ENCODE measurements at regions not wholly inside any gene's neighbourhood (a gene's known extent, or its start where the extent isn't known, plus 50 kb on each side); places are given as distances from the start of the nearest gene placed in this dataset.

DNA sequence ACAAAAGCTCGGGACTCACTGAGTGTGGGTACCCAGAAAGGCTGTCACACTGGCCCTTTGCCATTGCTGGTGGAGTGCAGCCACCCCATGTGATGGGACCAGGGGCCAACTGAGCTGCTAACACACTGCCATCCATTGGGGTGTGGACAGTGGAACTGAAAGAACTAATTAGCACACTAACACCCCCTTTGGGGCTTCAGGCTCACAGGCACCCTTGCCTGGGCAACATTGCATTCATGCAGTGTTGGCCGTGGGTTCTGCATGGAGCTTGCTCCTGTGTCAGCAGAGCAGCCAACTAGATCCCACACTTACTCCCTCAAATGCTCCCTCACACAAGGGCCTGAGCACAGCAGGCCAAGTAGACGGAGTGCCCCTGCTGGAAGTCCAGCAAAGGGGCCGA is 476.0 kb upstream of the ASIC2 start:
- Histone ChIP-seq H3K9ac (ENCODE audit: insufficient read depth, low read depth, low read length) (no peak overlapping the region), H3K4me3 (replicated peaks in 1 of 3; ENCODE audit: insufficient read depth in 1 of 3, low read depth in 2 of 3, low read length in 3 of 3) (no peak overlapping the region), H3K4me1 (ENCODE audit: insufficient read depth, low read length) (no peaks in the 10 kb centered on the region), H2AFZ (ENCODE audit: low read length) (no peak overlapping the region), H3K79me2 (ENCODE audit: insufficient read depth, low read length) (no peaks in the 10 kb centered on the region), H3K4me2 (ENCODE audit: low read depth, low read length) (no peak overlapping the region), H3K27ac (ENCODE audit: extremely low read length, insufficient read depth, low read length) (no peak overlapping the region), H3K36me3 (replicated peaks in 1 of 2; ENCODE audit: control insufficient read depth in 1 of 2, insufficient read depth in 2 of 2, low read length in 2 of 2) (no peaks in the 10 kb centered on the region), H3K27me3 (ENCODE audit: control insufficient read depth in 1 of 2, insufficient read depth in 2 of 2, low read length in 2 of 2) (no peaks in the 10 kb centered on the region; a peak in 1 of 5 replicates), H4K20me1 (ENCODE audit: insufficient read depth, low read length) (no peaks in the 10 kb centered on the region), H3K9me3 (ENCODE audit: low read length) (no peaks in the 10 kb centered on the region)
- DNase-seq (ENCODE audit: low spot score): no peak
- BruUV-seq (replicated peaks): no TSS peak
- CTCF ChIA-PET (ENCODE audit: low intra/inter-chr PET ratio, low total read pairs): no interaction called here
- in situ Hi-C loops (cut with HindIII; ENCODE audit: extremely low pct_ligation_motif_present, low pct_unique_long_range_greater_than_20kb): no loop called here
- no peak for FAIRE-seq
- POLR2A ChIA-PET: no interaction called here
- 4% methylated on average over 2 of the region's 4 CpGs for WGBS (ENCODE audit: low lambda C conversion rate)
- no peak for ATAC-seq
- intact Hi-C loops (cut with micrococcal nuclease; ENCODE audit: unreplicated experiment): no loop called here
- TF ChIP-seq ZSCAN25 (CRISPR knock-in tag; IDR thresholded peaks at IDR 0.05) (no peak), ISX (CRISPR knock-in tag; conservative IDR thresholded peaks at IDR 0.05) (no peak), ZNF564 (CRISPR knock-in tag; IDR thresholded peaks at IDR 0.05) (no peak), CEBPZ (IDR thresholded peaks at IDR 0.05; ENCODE audit: low read length) (no peak), NFAT5 (CRISPR knock-in tag; IDR thresholded peaks at IDR 0.05) (no peak), MBD4 (IDR thresholded peaks at IDR 0.05; ENCODE audit: borderline replicate concordance, low read length) (no peak), ZNF337 (CRISPR knock-in tag; IDR thresholded peaks at IDR 0.05; ENCODE audit: borderline replicate concordance, low read depth) (no peak), ZSCAN12 (CRISPR knock-in tag; IDR thresholded peaks at IDR 0.05) (no peak), SKIL (CRISPR knock-in tag; IDR thresholded peaks at IDR 0.05; ENCODE audit: borderline replicate concordance) (no peak), U2AF1 (optimal IDR thresholded peaks at IDR 0.05; ENCODE audit: low read depth, low read length) (no peak), HMG20B (CRISPR knock-in tag; conservative IDR thresholded peaks at IDR 0.05) (no peak), XRCC5 (optimal IDR thresholded peaks at IDR 0.05; ENCODE audit: low read length) (no peak), KDM4B (CRISPR knock-in tag; IDR thresholded peaks at IDR 0.05) (no peak)
- TF ChIP-seq, protein P1, sequence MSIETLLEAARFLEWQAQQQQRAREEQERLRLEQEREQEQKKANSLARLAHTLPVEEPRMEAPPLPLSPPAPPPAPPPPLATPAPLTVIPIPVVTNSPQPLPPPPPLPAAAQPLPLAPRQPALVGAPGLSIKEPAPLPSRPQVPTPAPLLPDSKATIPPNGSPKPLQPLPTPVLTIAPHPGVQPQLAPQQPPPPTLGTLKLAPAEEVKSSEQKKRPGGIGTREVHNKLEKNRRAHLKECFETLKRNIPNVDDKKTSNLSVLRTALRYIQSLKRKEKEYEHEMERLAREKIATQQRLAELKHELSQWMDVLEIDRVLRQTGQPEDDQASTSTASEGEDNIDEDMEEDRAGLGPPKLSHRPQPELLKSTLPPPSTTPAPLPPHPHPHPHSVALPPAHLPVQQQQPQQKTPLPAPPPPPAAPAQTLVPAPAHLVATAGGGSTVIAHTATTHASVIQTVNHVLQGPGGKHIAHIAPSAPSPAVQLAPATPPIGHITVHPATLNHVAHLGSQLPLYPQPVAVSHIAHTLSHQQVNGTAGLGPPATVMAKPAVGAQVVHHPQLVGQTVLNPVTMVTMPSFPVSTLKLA (IDR thresholded peaks at IDR 0.05): no peak

Measured in HepG2 (cell line).